ENCODE measurements at regions not wholly inside any gene's neighbourhood (a gene's known extent, or its start where the extent isn't known, plus 50 kb on each side); places are given as distances from the start of the nearest gene placed in this dataset.

GRCh38 chr11:110833033-110833484, 120.8 kb upstream of the ARHGAP20 start:
- TF ChIP-seq ZNF274 (IDR thresholded peaks at IDR 0.05; ENCODE audit: low read depth, low read length): no peak
- no peak for TF ChIP-seq YY1 (IDR thresholded peaks at IDR 0.05; ENCODE audit: insufficient read depth, insufficient read length)
- TF ChIP-seq SUZ12 (IDR thresholded peaks at IDR 0.05; ENCODE audit: extremely low read depth, insufficient read depth, insufficient read length): no peak
